ENCODE measurements at regions not wholly inside any gene's neighbourhood (a gene's known extent, or its start where the extent isn't known, plus 50 kb on each side); places are given as distances from the start of the nearest gene placed in this dataset.
A peak's percentile ranks its signal among the peaks of the same experiment; 100 is the strongest.
"Not testable (repeated sequence)": the region's sequence is repeated elsewhere in the genome, so short reads cannot be mapped to it uniquely, and the experiment has no call there.

DNA sequence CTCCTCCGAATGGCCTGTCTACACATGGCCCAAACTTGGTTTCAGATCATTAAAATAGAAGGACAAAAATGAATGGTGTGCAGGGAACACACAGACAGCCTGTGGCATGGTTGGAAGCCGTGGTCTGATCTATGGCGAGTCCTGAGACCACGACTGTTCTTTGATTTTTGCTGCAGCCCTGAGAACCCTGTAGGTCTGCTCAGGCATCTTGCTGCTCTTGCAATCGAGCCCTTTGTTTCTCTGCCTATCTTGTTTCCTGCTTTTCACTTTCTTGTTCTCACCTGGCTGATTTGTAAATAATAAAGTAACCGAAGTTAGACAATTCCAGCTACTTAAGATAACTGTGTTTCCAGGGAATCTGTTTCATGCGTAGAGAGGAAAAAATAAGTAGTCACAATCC lies 54.1 kb upstream of the NBPF9 start:
- FAIRE-seq; DNase-seq (ENCODE audit: extremely low spot score, insufficient read length, low read depth): not testable (repeated sequence)

DNA sequence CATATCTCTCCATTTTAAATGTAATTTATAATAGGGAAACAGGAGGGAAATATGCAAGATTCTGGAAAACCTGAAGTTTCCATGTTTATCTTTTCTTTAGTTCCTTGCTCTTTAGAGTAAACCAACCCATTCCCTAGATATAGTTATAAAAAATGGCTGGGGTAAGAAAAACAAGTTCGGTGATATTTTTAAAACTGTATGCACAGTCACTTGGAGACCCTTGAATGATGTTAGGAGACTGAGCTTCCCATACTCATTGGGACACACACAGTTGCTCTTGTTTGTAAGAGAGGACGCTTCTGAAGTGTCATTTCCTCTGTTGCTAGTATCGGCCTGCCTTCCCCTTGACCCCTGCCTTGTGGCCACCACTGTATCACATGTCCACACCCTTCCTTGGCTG lies 55.0 kb upstream of the NBPF9 start:
- not testable (repeated sequence) for DNase-seq (ENCODE audit: extremely low spot score, insufficient read length, low read depth); FAIRE-seq

DNA sequence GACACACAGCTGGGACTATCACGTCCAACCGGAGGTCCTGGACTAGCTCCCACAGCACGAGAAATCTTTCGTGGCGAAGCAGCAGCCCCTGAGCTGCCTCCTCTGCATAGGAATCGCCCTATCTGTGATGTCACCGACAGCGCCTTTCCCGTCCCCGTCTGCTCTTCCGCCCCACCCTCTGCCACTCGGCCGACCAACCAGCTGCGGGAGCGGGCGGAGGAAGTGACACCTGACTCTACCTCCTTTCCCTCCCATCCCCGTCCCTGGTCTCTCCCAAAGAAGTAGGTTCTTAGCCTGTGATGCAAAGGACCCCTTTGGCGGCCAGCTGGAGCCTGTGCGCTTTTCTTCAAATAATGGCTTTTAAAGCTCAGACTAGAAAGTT lies 59.7 kb upstream of the NBPF9 start:
- DNase-seq (ENCODE audit: extremely low spot score, insufficient read length, low read depth); FAIRE-seq: not testable (repeated sequence)

DNA sequence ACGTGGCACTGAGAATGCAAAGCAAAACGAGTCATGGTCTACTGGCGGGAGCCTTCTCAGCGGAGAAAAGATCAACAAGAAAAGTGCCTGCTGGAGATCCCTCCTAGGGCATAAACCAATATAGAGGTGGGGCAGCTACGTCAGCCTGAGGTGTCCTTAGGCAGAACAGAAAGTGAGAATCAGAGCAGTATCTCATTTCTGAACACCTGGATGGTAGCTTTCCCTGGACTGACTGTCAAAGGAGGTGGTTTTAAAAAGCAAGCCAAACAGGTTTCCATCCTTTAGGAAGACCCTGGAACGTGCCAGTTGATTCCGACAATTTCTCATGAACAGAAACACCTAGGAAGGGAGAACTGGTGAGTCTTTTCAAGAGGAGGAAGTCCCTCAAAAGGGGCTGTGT lies 71.4 kb upstream of the NBPF9 start:
- FAIRE-seq; DNase-seq (ENCODE audit: extremely low spot score, insufficient read length, low read depth): not testable (repeated sequence)

DNA sequence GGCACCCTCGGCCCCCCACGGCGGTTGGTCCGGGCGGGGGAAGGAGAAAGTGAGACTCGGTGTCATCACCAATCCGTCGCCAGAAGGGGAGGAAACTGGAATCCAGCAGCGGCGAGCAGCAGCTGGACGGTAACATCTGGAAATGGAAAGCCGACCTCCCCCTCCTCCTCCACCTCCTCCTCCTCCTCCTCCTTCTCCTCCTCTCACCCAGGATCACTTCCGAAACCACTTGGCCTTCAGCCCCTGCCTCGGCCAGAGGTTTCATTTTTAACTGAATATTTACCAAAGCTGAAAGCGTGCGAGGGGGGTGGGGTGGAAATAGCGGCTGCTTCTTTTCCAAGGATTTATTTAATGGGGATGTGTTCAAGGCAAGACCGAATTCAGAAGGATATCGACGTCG lies 72.5 kb upstream of the NBPF9 start:
- not testable (repeated sequence) for FAIRE-seq; DNase-seq (ENCODE audit: extremely low spot score, insufficient read length, low read depth)

DNA sequence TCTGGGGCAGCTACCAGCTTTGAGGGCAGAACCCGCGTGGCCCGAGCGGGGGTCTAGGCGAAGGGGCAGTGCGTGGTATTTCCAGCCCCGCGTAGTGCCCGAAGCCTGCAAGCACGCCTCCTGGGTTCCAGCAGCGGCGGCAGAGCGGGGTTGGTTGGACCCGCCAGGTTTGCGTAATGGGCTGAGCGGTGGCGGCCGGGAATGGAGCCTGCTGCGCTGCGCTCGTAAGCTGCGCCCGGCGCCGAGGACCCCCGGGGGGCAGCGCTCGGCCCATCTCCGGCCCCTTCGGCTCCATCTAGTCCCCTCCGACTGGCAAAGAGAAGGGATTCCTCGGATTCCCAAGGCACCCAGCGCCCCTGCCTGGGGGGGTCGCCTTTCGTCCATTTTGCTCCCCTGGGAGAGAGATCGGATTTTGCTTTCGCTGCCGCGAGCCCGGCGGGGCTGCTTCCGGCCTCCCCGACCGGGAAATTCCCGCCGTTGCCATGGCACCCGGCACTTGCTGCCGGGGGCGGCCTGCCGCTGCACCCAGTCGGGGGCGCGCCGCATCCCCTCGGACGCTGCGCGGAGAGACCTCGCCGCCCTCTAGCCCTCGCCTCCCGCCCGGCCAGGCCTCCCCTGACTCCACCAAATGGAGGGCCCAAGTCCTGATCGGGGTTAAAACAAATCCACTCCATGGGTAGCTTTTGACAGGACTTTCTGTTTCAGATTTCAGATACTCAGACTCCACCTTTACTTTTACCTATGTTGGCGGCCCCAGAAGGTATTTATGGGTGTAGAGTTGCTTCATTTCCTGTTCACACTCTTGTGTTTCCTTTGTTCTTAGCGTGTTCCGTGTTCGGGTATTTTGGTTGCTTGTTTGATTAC lies 73.3 kb upstream of the NBPF9 start:
- not testable (repeated sequence) for FAIRE-seq; DNase-seq (ENCODE audit: extremely low spot score, insufficient read length, low read depth)

DNA sequence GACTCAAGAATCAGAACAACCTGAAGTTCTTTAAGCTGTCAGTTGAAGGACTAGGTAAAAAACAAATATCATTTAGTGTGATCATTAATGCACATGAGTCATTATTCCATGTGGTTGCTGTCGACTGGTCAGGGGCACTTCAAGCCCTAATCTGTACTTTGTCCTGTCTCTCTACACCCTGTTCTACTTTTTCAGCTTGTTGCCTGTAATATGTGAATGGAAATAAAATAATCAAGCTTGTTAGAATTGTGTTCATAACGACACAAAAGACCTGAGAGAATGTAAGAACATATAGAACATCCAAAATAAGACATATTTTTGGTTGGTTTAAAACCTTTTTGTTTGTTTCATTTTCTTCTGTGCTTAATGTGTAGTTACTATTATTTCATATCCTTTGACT lies 87.4 kb upstream of the NBPF9 start:
- FAIRE-seq; DNase-seq (ENCODE audit: extremely low spot score, insufficient read length, low read depth): not testable (repeated sequence)

DNA sequence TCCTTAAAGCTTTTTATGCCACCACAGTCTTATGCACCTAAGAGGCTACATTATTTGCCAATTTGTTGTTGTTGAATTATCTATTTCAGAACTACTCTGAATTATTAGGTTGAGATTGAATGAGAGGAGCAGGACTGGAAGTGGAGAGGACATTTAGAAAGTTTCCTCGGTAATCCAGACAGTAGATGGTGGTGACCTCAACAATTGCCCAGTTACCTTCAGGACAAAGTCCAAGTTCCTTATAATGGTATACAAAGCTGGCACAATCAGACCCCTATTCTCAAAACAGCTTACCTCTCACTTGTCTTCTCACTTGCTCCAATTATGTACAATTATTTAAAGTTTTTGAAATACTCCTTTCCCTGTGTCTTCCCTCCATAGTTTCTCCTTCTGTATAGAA lies 93.3 kb upstream of the NBPF9 start:
- DNase-seq (ENCODE audit: extremely low spot score, insufficient read length, low read depth); FAIRE-seq: not testable (repeated sequence)

DNA sequence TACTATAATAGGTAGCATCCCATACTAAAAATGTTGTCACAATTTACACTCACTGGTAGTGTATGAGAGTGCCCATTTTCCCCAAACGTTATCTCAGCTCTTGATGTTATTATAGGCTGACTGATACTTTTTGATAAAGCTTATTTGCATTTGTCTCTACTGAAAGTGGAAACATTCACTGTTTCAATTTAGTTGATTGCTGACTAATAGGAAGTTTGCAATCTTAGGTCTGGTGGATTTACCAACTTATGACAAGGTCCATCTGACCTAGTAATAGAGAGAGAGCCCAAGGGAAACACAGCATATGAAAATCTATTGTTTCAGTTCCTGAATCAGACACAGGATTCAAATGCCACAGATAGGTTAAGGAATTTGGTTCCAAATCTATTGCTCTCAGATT lies 97.2 kb upstream of the NBPF9 start:
- DNase-seq (ENCODE audit: extremely low spot score, insufficient read length, low read depth), result peak; percentile 0
- FAIRE-seq, result not testable (repeated sequence)

DNA sequence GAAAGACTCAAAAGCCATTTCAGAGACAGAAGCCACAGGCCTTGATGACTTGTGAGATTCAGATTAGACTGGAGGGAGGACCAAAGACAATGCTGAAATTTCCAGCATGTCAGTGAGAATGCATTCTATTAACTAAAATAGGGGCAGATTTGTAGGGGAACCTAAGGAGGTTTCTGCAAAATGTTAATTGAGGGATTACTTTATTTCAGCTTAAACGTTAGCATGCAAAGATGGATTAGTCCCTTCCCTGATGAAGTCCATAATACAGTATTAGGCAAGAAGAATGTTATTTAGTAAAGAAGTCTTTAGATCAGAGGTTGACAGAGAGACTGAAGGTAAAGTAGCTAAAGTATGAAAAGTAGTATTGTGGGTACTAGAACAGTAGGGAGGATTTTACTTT lies 98.9 kb upstream of the NBPF9 start:
- not testable (repeated sequence) for FAIRE-seq; DNase-seq (ENCODE audit: extremely low spot score, insufficient read length, low read depth)

DNA sequence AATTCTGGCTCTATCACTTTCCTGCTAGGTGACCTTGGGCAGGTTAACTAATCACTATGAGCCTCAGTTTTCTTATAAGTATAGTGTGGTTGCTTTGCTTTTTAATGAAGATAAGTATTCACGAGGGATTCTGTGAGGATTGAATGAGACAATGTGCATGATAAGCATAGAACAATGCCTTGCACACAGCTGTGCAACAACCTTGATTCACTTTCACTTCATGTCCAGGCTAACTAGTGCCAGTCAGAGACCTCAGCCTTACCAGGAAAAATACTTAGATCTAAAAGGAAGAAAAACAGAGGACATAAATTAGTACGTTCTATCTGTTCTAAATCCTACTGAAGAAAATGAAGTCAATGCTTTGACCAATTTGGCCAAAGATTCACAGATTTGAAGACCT lies 101.0 kb upstream of the NBPF9 start:
- FAIRE-seq; DNase-seq (ENCODE audit: extremely low spot score, insufficient read length, low read depth): not testable (repeated sequence)

DNA sequence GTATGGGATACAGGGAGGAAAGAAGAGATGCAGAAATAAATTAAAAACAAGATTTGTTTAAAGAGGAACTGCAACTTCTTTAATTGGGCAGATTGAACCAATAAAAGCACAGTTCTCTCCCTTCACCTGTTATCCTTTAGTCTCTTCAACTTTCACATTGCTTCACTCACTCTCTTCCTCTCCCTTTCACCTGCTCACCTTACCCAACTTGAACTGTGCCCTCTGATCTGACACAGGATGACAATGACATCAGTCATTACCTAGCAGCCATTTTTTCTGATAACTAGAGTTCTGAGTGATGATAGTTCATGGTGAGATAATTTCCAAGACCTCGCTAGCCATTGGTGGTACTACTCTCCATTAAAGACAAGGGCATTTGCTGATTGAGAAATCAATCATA lies 105.5 kb upstream of the NBPF9 start:
- not testable (repeated sequence) for DNase-seq (ENCODE audit: extremely low spot score, insufficient read length, low read depth); FAIRE-seq

DNA sequence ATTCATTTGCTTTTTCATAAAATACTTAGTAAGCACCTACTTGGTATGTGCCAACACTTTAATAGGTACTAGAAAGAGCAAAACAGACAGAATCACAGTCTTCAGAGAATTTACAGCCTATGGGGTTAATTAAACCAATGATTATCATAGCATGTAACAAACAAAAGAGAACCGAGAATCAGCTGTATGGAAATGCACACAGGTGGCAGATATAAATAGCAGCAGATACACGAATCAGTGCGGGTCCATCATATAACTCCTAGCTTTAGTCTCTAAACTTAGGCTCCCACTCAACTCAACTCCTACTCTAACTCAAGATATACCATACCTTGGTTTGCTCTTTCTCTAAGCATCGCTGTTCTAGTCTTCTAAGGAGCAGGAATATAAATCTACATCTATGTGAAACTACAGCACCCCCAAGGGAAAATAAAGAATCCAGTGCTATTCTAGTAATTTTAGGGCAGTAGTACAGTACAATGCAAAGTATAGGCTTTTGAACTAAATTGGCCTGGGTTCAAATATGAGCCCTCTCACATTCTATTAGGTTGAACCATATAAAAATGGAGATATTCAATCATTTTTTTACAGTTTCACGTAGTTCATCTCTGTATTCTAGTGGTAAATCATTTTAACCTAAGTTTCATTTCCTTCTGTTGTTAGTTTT lies 108.5 kb upstream of the NBPF9 start:
- DNase-seq (ENCODE audit: extremely low spot score, insufficient read length, low read depth); FAIRE-seq: not testable (repeated sequence)

DNA sequence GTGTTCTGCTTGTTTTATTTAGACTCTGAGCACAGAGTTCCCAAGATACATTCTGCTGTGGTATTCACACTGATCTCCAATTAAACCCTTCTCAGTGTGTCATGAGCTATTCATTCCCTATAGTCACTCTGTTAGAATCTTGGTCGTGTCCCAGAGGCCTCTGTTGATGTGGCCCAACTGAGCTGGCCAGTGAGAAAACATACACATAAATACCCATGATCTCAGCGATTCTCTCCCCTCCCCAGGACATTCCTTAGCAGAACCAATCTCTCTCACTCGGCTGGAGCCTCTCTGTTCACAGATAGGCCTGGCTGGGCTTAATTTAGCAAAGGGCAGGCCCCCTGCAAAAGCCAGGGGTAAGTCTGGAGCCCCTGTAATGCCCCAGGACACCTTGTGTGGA lies 109.6 kb upstream of the NBPF9 start:
- DNase-seq (ENCODE audit: extremely low spot score, insufficient read length, low read depth); FAIRE-seq: not testable (repeated sequence)

DNA sequence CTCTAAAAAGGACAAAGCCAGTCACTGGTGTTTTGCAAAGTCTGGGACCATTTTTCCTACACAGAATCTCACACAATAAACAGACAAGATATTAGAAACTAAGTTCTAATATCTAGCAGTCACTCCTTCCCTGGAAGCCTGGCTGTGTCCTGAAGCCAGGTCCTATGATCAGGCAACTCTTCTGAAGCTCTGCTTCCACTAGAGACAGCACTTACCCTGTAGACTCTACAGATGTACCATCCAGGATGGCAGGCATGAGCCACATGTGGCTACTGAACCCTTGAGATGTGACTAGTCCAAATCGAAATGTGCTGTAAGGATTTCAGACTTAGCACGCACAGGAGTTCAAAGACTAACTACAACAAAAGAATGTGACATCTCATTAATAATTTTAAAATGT lies 110.3 kb upstream of the NBPF9 start:
- not testable (repeated sequence) for FAIRE-seq; DNase-seq (ENCODE audit: extremely low spot score, insufficient read length, low read depth)

DNA sequence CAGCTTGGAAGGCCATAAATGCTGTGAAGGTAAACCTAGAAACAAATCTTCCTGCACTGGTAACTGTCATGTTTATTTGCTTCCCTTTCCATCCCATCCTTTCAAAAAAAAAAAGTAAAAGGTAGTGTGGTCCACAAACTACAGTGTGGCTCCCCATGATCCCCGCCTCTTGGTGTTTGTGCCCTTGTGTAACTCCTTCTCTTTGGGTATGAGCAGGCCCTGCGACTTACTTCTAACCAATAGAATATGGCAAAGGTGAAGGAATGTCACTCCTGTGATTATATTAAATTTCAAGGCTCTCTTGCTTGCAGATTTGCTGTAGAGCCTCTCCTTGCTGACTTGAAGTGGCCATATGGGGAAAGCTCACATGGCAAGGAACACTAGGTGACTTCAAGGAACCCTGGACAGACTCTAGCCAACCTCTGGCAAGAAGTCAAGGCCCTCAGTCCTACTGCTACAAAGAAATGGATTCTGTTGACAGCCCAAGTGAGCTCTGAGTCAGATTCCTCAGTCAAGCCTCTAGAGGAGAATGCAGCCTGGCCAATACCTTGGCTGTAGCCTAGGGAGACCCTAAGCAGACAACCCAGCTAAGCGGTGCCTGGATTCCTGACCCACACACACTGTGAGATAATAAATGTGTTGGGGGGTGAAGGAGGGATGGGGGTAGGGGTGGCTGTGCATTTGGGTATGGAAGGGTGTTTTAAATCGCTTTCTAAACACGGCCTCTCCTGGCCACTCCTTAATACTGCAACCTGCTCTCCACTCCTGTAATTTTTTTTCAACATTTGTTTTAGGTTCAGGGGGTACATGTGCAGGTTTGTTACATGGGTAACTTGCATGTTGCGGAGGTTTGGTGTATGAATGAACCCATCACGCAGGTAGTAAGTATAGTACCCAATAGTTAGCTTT lies 115.0 kb upstream of the NBPF9 start:
- not testable (repeated sequence) for DNase-seq (ENCODE audit: extremely low spot score, insufficient read length, low read depth); FAIRE-seq

DNA sequence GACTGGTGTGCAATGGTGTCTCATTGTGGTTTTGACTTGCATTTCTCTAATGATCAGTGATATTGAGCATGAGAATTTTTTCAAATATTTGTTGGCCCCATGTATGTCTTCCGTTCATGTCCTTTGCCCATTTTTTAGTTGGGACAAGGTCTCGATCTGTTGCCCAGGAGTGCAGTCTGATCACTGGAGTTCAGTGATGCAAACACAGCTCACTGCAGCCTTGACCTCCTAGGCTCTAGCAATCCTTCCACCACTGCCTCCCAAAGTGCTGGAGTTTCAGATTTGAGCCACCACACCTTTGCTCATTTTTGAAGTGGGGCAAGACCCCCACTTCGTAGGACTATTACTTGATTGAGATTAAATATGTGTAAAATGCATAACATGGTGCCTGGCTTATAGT lies 116.2 kb upstream of the NBPF9 start:
- not testable (repeated sequence) for DNase-seq (ENCODE audit: extremely low spot score, insufficient read length, low read depth)

DNA sequence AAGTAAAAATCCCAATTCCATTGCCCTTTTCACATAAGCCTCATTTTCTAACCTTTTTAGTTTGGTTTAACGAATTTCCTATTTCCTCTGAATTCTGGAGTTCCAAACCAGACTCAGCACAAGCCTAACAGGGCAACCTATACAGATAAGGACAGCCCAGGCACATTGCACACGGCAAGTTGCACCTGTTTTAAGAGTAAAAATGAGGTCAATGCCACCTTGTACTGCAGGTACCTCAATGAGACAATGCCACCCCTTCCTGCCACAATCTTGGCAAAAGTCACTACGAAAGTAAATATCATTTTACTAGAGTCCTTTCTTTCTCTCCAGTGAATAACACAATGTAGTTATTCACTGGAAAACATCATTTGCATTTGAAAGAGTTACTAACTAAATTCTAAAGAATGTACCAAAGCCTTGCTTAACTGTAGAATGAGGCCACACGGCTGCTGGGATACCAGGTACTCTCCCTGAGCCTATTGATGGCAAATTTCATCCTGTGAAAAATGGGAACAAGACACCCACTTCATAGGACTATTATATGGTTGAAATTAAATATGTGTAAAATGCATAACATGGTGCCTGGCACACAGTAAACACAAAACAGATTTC lies 117.2 kb upstream of the NBPF9 start:
- DNase-seq (ENCODE audit: extremely low spot score, insufficient read length, low read depth); FAIRE-seq: not testable (repeated sequence)

More for the DNA sequence above, 116.2 kb upstream of the NBPF9 start:
- FAIRE-seq, result not testable (repeated sequence)

DNA sequence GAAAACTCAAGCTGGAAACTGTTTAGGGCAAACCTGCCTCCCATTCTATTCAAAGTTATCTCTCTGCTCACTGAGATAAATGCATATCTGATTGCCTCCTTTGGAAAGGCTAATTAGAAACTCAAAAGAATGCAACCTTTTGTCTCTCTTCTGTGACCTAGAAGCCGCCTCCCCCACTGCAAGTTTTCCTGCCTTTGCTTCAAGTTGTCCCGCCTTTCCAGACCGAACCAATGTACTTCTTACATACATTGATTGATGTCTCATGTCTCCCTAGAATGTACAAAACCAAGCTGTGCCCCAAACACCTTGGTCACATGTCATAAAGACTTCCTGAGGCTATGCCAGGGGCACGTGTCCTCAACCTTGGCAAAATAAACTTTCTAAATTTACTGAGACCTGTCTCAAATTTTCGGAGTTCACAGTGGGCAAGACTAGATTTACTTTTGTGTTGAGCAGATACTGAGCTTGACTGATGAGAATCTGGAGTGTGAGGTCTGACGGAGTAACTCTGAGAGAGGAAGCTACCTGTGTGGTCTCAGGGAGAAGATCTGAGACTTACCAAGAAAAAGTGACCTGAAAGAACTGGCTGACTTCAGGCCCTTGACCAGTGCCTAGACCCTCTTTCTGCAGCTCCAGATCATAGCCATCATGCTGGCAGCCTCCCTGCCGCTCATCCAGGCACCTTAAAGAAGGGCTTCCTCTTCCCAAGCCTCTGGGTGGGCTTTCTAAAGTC lies 124.7 kb upstream of the NBPF9 start:
- not testable (repeated sequence) for DNase-seq (ENCODE audit: extremely low spot score, insufficient read length, low read depth); FAIRE-seq
